Testis (tissue), 2 donors: ENCODE measurements at regions not wholly inside any gene's neighbourhood (a gene's known extent, or its start where the extent isn't known, plus 50 kb on each side); places are given as distances from the start of the nearest gene placed in this dataset.

Experiments used
- DNase-seq: peaks from one replicate; pipeline ENCODE4 v3.0.0-alpha.2; 2019
- H3K27ac ChIP-seq, 2 donors: fragments of 200-600 bp; sonication (generic); one replicate each; pipeline ENCODE4 v1.5.1; 2019
- H3K27me3 ChIP-seq: fragments of 200-600 bp; sonication (generic); one replicate; pipeline ENCODE4 v1.5.1; 2019
- H3K36me3 ChIP-seq: fragments of 200-600 bp; sonication (generic); one replicate; pipeline ENCODE4 v1.5.1; 2017; ENCODE audit warnings: low read depth; ENCODE audit errors: missing control alignments
- H3K4me1 ChIP-seq: fragments of 200-600 bp; sonication (generic); one replicate; pipeline ENCODE4 v1.5.1; 2019
- H3K4me3 ChIP-seq, 2 donors: fragments of 200-600 bp; sonication (generic); one replicate each; pipeline ENCODE4 v1.5.1; 2017 to 2019
- H3K9me3 ChIP-seq: fragments of 200-600 bp; sonication (generic); one replicate; pipeline ENCODE4 v1.5.1; 2017
- POLR2A ChIP-seq: fragments of 450-650 bp; IDR thresholded peaks from one replicate; pipeline ENCODE4 v1.6.1; 2017; ENCODE audit warnings: antibody characterized with exemption, mild to moderate bottlenecking, moderate library complexity
- WGBS, 2 donors: methylation state at CpG; one replicate each; pipeline ENCODE4 v1.1.5; 2018; 5-methylcytosine and 5-hydroxymethylcytosine counted together
- intact Hi-C: fragments of 100-400 bp; cut with DNase I; formaldehyde crosslinking; loops from one replicate; pipeline ENCODE4 v1.15.1; 2023; ENCODE audit warnings: low total_unique reads
- TF ChIP-seq, protein P1 (sequence below), 3 experiments: fragments of 450-650 bp in 2 of 3; fragments of 200-600 bp in 1 of 3; sonication (generic) in 1 of 3; IDR thresholded peaks; one replicate each; pipeline ENCODE4 v1.5.1; 2016 to 2019; ENCODE audit warnings: antibody characterized with exemption in 3 of 3, mild to moderate bottlenecking in 2 of 3, moderate library complexity in 1 of 3

DNA sequence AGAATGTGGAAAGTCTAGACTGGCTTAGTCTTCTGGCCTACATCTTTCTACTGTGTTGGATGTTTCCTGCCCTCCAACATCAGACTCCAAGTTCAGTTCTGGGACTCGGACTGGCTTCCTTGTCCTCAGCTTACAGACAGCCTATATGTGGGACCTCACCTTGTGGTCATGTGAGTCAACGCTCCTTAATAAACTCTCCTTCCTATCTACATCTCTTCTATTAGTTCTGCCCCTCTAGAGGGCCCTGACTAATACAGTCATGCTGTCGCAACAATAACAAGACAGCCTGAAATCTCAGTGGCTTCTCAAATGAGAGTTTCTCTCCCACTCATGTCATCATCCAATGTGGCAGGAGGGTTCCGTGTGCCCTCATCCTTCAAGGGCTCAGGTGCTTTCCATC, 347.8 kb downstream of the MZT1 start:
- no peak for DNase-seq
- H3K4me1 ChIP-seq: peaks cover 6% of the 10 kb centered on the region
- no peak for TF ChIP-seq POLR2A
- TF ChIP-seq, protein P1, sequence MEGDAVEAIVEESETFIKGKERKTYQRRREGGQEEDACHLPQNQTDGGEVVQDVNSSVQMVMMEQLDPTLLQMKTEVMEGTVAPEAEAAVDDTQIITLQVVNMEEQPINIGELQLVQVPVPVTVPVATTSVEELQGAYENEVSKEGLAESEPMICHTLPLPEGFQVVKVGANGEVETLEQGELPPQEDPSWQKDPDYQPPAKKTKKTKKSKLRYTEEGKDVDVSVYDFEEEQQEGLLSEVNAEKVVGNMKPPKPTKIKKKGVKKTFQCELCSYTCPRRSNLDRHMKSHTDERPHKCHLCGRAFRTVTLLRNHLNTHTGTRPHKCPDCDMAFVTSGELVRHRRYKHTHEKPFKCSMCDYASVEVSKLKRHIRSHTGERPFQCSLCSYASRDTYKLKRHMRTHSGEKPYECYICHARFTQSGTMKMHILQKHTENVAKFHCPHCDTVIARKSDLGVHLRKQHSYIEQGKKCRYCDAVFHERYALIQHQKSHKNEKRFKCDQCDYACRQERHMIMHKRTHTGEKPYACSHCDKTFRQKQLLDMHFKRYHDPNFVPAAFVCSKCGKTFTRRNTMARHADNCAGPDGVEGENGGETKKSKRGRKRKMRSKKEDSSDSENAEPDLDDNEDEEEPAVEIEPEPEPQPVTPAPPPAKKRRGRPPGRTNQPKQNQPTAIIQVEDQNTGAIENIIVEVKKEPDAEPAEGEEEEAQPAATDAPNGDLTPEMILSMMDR (IDR thresholded peaks at IDR 0.05): no peak
- H3K36me3 ChIP-seq: no peaks in the 10 kb centered on the region
- H3K27me3 ChIP-seq: no peaks in the 10 kb centered on the region
- no peak overlapping the region for H3K4me3 ChIP-seq
- WGBS, 2 donors: 93 to 99% methylated on average over 4 of the region's 4 CpGs
- intact Hi-C loops: no loop called here
- H3K27ac ChIP-seq: no peak overlapping the region
- no peaks in the 10 kb centered on the region for H3K9me3 ChIP-seq

DNA sequence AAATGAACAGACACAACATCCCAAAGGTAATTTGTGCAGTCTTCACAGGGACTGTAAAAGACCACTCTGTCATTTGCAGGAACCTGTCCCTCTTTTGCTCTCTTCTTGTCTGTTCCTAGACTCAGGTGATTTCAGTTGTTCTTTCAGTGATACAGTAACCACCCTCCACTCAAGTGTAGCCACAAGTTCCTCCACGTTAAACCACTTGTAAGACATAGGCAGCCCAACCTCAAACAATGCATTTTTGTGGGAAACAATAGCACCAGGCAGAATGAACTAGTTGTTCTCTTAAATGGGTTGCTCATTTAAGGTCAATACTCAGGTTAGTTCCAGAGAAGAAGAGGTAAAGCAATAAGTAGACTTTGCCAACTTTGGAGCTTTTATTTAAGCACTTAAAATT, 359.4 kb downstream of the MZT1 start:
- Histone ChIP-seq H3K27me3 (no peaks in the 10 kb centered on the region), H3K36me3 (no peaks in the 10 kb centered on the region), H3K27ac (no peak overlapping the region), H3K4me1 (no peaks in the 10 kb centered on the region), H3K4me3 (no peak overlapping the region), H3K9me3 (no peaks in the 10 kb centered on the region)
- intact Hi-C loops: no loop called here
- WGBS, 2 donors: 58 to 76% methylated on average over 1 of the region's 1 CpG
- TF ChIP-seq, protein P1 (IDR thresholded peaks at IDR 0.05): no peak
- no peak for TF ChIP-seq POLR2A
- no peak for DNase-seq

DNA sequence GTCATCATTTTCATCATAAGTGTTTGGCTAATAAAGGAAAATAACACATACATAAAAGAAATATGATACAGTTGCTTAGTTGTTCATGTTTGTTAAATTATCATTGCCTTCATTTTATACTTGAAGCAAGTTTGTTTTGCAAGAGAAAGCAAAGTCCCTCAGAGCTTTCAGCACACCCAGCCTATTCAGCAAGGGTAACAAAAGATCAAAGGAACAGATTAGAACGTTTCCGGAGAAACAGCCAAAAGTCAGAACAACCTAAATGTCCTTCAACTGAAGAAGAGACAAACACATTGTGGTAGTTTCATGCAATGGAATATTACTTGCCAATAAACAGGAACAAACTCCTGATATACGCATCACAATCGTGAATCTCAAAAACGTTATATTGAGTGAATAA, 380.7 kb downstream of the MZT1 start:
- 83 to 89% methylated on average over 5 of the region's 5 CpGs for WGBS, 2 donors
- Histone ChIP-seq H3K9me3 (no peaks in the 10 kb centered on the region), H3K4me3 (no peak overlapping the region), H3K27me3 (no peaks in the 10 kb centered on the region), H3K36me3 (no peaks in the 10 kb centered on the region), H3K4me1 (no peaks in the 10 kb centered on the region), H3K27ac (no peak overlapping the region)
- DNase-seq: no peak
- TF ChIP-seq, protein P1 (IDR thresholded peaks at IDR 0.05): no peak
- no peak for TF ChIP-seq POLR2A
- intact Hi-C loops: no loop called here

DNA sequence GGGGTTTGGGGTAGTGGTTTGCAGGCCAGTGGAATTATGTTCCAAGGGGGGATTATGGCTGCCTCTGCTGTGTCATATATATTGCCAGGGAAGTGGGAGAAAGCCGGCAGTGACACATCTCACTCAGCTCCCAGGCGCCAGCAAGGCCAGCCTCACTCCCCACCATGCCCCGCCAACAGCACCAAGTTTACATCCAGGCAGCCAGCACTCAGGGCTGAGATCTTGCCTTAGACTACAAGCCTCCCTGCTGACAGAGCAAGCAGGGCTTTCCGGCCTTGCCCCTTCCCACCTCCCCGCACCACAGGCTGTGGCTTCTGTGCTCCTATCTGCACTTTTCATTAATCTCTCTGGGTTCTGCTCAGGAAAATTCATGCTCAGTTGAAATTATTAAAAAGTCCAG, 385.1 kb downstream of the MZT1 start:
- no peaks in the 10 kb centered on the region for H3K9me3 ChIP-seq
- no peaks in the 10 kb centered on the region for H3K27me3 ChIP-seq
- no peak overlapping the region for H3K27ac ChIP-seq
- TF ChIP-seq, protein P1 (IDR thresholded peaks at IDR 0.05): no peak
- TF ChIP-seq POLR2A: no peak
- 81 to 87% methylated on average over 5 of the region's 5 CpGs for WGBS, 2 donors
- no peaks in the 10 kb centered on the region for H3K4me1 ChIP-seq
- no peak overlapping the region for H3K4me3 ChIP-seq
- DNase-seq: no peak
- intact Hi-C loops: no loop called here
- H3K36me3 ChIP-seq: no peaks in the 10 kb centered on the region

DNA sequence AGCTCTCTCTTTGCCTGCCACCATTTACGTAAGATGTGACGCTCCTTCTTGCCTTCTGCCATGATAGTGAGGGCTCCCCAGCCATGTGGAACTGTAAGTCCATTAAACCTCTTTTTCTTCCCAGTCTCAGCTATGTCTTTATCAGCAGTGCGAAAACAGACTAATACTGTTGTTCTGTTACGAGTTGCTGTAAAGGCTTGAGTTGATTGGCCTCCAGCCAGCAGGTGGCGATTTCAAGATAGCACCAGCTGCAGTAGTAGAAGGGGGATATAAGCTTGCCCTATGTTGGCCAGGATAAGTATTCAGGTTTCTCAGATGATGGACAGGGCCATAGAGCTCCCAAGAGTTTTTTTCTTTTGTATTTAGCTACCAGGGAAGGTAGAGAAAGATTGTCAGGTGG, 385.5 kb downstream of the MZT1 start:
- no peaks in the 10 kb centered on the region for H3K9me3 ChIP-seq
- no peak for TF ChIP-seq POLR2A
- TF ChIP-seq, protein P1 (IDR thresholded peaks at IDR 0.05): no peak
- intact Hi-C loops: no loop called here
- 73 to 77% methylated on average over 5 of the region's 5 CpGs for WGBS, 2 donors
- H3K27me3 ChIP-seq: no peaks in the 10 kb centered on the region
- H3K4me3 ChIP-seq: no peak overlapping the region
- no peak overlapping the region for H3K27ac ChIP-seq
- DNase-seq: no peak
- no peaks in the 10 kb centered on the region for H3K36me3 ChIP-seq
- no peaks in the 10 kb centered on the region for H3K4me1 ChIP-seq
